Kidney epithelial cell (primary cell): ENCODE measurements at regions not wholly inside any gene's neighbourhood (a gene's known extent, or its start where the extent isn't known, plus 50 kb on each side); places are given as distances from the start of the nearest gene placed in this dataset.

Source experiments
- DNase-seq: peaks from one replicate; pipeline ENCODE4 v3.0.0-alpha.2; 2010; ENCODE audit warnings: low read depth
- H3K27me3 ChIP-seq: 2 replicates; pipeline ENCODE4 v1.6.0; 2011; ENCODE audit warnings: low read length; ENCODE audit not compliant: control insufficient read depth, insufficient read depth
- H3K36me3 ChIP-seq: 2 replicates; pipeline ENCODE4 v1.5.1; 2011; ENCODE audit warnings: low read length; ENCODE audit not compliant: control insufficient read depth, insufficient read depth
- H3K4me3 ChIP-seq: 2 replicates; pipeline ENCODE4 v1.5.1; 2011; ENCODE audit warnings: low read depth, mild to moderate bottlenecking, control low read depth, low read length
- CTCF ChIP-seq: IDR thresholded peaks from 2 replicates; pipeline ENCODE4 v1.5.1; 2011; ENCODE audit warnings: mild to moderate bottlenecking, moderate library complexity, low read length, control low read depth, inconsistent platforms; ENCODE audit not compliant: insufficient read depth, poor library complexity, severe bottlenecking

GRCh38 chr9:107737610-107737986 lies 248.0 kb upstream of the KLF4 start:
- H3K27me3 ChIP-seq, result no peaks in the 10 kb centered on the region
- H3K36me3 ChIP-seq, result no peaks in the 10 kb centered on the region
- no peak for TF ChIP-seq CTCF
- no peak overlapping the region for H3K4me3 ChIP-seq
- no peak for DNase-seq

DNA sequence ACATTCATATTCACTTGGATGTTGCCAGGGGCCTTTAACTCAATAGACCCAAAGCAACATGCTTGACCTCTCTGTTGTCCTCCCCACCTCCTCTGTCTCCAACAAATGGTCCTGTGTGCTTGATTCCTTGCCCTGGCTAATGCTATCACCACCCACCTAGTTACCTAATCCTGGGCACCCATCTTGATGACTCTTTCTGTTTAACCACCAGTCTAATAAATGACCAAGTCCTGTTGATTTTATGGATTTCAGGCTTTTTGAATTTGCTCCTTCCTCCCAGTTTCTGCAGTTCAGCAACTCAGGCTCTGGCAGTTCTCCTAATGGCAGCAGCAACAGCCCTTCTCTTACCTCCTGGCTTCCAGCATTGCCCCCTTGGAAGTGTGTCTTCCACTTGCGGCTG lies 246.3 kb upstream of the KLF4 start:
- no peak for DNase-seq
- H3K36me3 ChIP-seq, result no peaks in the 10 kb centered on the region
- TF ChIP-seq CTCF, result no peak
- H3K27me3 ChIP-seq, result no peaks in the 10 kb centered on the region
- H3K4me3 ChIP-seq, result no peak overlapping the region

DNA sequence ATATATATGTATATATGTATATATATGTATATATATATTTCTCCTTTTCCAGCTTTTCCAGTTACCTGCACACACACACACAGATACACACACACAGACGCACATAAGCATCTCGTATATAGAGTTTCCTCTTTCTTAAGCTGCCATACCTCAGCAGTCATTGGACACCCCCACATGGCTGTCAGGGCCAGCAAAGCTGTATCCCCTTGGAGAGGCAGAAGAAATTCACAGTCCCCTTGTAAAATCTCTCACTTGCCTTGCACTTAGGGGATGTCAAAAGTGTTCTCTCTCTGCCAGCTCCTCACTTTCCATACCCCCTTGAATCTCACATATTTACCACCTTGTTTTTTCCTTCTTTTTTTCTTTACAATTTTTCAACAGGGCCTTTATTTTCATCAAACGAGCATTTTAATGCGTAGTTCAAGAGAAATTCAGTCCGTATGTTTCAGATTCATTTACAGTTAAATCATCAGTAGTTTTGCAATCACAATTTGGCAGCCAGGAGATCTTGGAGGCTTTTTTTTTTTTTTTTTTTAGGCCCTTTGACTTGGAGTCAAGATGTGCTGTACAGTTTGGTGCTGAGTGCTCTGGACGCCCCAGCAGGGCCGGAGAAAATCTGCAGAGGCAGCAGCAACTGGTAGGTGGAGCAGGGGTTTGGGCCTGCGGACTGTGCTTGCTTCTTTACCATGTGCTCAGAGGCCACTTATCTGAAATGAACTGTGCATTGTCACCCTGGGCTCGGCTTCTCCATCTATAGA lies 244.9 kb upstream of the KLF4 start:
- H3K4me3 ChIP-seq, result no peak overlapping the region
- no peaks in the 10 kb centered on the region for H3K27me3 ChIP-seq
- no peak for TF ChIP-seq CTCF
- no peaks in the 10 kb centered on the region for H3K36me3 ChIP-seq
- DNase-seq, result no peak

DNA sequence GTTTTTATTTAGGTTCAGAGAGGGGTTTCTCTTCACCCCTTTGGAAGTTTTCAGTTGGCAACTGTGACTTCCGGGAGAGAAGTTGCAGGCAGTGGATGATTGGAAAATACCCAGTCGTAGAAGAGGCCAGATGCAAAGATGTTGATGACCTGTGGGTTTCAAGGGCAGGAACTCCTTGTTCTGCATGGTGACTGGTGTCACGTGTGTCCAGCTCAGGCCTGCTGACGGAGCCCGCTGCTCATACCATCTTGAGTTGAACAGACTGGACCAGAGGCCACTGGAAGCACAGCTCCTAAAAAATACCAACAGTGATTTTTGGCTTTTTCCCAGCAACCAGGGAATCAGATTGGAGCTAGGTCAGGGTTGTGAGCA lies 243.9 kb upstream of the KLF4 start:
- H3K27me3 ChIP-seq, result no peaks in the 10 kb centered on the region
- DNase-seq, result no peak
- H3K4me3 ChIP-seq, result no peak overlapping the region
- TF ChIP-seq CTCF, result no peak
- no peaks in the 10 kb centered on the region for H3K36me3 ChIP-seq

DNA sequence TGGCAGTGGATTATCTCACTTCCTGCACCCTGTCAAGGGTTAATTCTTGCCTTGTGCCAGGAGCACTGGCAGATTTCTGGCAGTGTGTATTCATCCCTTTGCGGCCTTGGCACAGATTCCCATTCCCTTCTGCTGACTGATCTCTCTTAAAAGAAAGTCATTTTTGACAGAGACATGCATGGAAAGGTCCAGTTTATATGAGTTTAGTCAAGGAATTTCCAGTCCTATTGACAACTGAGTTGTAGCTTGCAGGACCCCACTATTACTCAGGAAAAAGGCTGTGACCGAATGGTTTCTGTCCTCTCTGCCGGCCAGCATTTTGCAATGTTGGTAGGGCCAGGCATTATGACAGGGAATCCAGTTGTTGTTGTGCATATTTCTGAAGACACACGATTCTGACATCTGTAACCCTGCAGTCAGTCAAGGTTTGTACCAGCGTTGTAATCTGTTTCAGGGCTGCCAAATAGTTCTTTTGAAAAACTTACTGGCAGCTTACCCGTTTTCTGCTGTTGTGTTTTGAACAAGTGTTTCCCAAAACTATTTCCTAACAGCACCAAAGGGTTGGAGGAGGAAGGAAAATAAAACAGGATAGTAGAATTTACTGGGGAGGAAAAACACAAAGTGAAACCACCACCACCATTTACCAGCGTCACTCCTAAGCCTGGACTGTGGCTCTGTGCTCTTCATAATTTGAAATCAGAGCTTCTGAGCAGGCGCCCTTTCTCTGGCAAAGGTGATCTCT lies 243.4 kb upstream of the KLF4 start:
- no peak overlapping the region for H3K4me3 ChIP-seq
- peak; percentile 26 for DNase-seq
- no peak for TF ChIP-seq CTCF
- no peaks in the 10 kb centered on the region for H3K27me3 ChIP-seq
- H3K36me3 ChIP-seq, result no peaks in the 10 kb centered on the region
